ENCODE measurements at regions not wholly inside any gene's neighbourhood (a gene's known extent, or its start where the extent isn't known, plus 50 kb on each side); places are given as distances from the start of the nearest gene placed in this dataset.

GRCh38 chr11:81515566-81515965 is 1218.1 kb downstream of the FAM181B start:
- intact Hi-C loops (cut with micrococcal nuclease; ENCODE audit: unreplicated experiment) (no loop called here), in situ Hi-C loops (cut with HindIII; ENCODE audit: extremely low pct_ligation_motif_present, low pct_unique_long_range_greater_than_20kb) (no loop called here)
- Histone ChIP-seq H3K79me2 (ENCODE audit: insufficient read depth, low read length) (no peaks in the 10 kb centered on the region), H3K9me3 (ENCODE audit: low read length) (no peaks in the 10 kb centered on the region), H3K36me3 (replicated peaks in 1 of 2; ENCODE audit: control insufficient read depth in 1 of 2, insufficient read depth in 2 of 2, low read length in 2 of 2) (no peaks in the 10 kb centered on the region), H3K9ac (ENCODE audit: insufficient read depth, low read depth, low read length) (no peak overlapping the region), H3K27me3 (ENCODE audit: control insufficient read depth in 1 of 2, insufficient read depth in 2 of 2, low read length in 2 of 2) (no peaks in the 10 kb centered on the region; a peak in 1 of 5 replicates), H3K27ac (ENCODE audit: extremely low read length, insufficient read depth, low read length) (no peak overlapping the region), H2AFZ (ENCODE audit: low read length) (no peak overlapping the region), H3K4me3 (replicated peaks in 1 of 3; ENCODE audit: insufficient read depth in 1 of 3, low read depth in 2 of 3, low read length in 3 of 3) (no peak overlapping the region), H3K4me2 (ENCODE audit: low read depth, low read length) (no peak overlapping the region), H4K20me1 (ENCODE audit: insufficient read depth, low read length) (no peaks in the 10 kb centered on the region), H3K4me1 (ENCODE audit: insufficient read depth, low read length) (no peaks in the 10 kb centered on the region)
- ChIA-PET CTCF (ENCODE audit: low intra/inter-chr PET ratio, low total read pairs) (no interaction called here), POLR2A (no interaction called here)
- FAIRE-seq: no peak
- DNase-seq (ENCODE audit: low spot score): no peak
- no peak for TF ChIP-seq RFX1 (IDR thresholded peaks at IDR 0.05)
- TF ChIP-seq TP53 (CRISPR knock-in tag; conservative IDR thresholded peaks at IDR 0.05): no peak
- no peak for TF ChIP-seq TRIM22 (IDR thresholded peaks at IDR 0.05)
- no peak for TF ChIP-seq HIVEP1 (CRISPR knock-in tag; IDR thresholded peaks at IDR 0.05)
- TF ChIP-seq ZSCAN22 (CRISPR knock-in tag; IDR thresholded peaks at IDR 0.05): no peak
- no peak for TF ChIP-seq MED1 (CRISPR knock-in tag; IDR thresholded peaks at IDR 0.05)
- TF ChIP-seq SP140L (CRISPR knock-in tag; IDR thresholded peaks at IDR 0.05; ENCODE audit: borderline replicate concordance): no peak
- TF ChIP-seq ZNF704 (CRISPR knock-in tag; IDR thresholded peaks at IDR 0.05; ENCODE audit: borderline replicate concordance): no peak
- no peak for TF ChIP-seq ZNF431 (CRISPR knock-in tag; IDR thresholded peaks at IDR 0.05; ENCODE audit: borderline replicate concordance, low read depth)
- TF ChIP-seq GMEB2 (CRISPR knock-in tag; IDR thresholded peaks at IDR 0.05; ENCODE audit: low read depth): no peak
- no peak for TF ChIP-seq ARNT (IDR thresholded peaks at IDR 0.05)
- no peak for TF ChIP-seq TMF1 (CRISPR knock-in tag; IDR thresholded peaks at IDR 0.05; ENCODE audit: low read depth)
- TF ChIP-seq ZFP91 (CRISPR knock-in tag; IDR thresholded peaks at IDR 0.05; ENCODE audit: borderline replicate concordance): no peak
- no peak for TF ChIP-seq HMGXB4 (CRISPR knock-in tag; IDR thresholded peaks at IDR 0.05; ENCODE audit: borderline replicate concordance in 1 of 2, low read depth in 1 of 2)
- no peak for TF ChIP-seq KDM1A (CRISPR knock-in tag; IDR thresholded peaks at IDR 0.05)
- TF ChIP-seq NR2F2 (IDR thresholded peaks at IDR 0.05; ENCODE audit: borderline replicate concordance, low read depth): no peak
- TF ChIP-seq ZNF674 (CRISPR knock-in tag; IDR thresholded peaks at IDR 0.05; ENCODE audit: low read depth): no peak
- TF ChIP-seq POLR2AphosphoS5 (IDR thresholded peaks at IDR 0.05; ENCODE audit: low read depth, low read length): no peak
- TF ChIP-seq MAF1 (CRISPR knock-in tag; IDR thresholded peaks at IDR 0.05; ENCODE audit: borderline replicate concordance): no peak
- no TSS peak for BruUV-seq (replicated peaks)
- no peak for ATAC-seq
